Activated effector memory CD4-positive, alpha-beta T cell treated with anti-CD3 and anti-CD28 coated beads, Interleukin-2, amount 50 U/mL, for 16 hours (primary cell): ENCODE measurements at regions not wholly inside any gene's neighbourhood (a gene's known extent, or its start where the extent isn't known, plus 50 kb on each side); places are given as distances from the start of the nearest gene placed in this dataset.
"Not testable (repeated sequence)": the region's sequence is repeated elsewhere in the genome, so short reads cannot be mapped to it uniquely, and the experiment has no call there.

ENCODE experiments used
- DNase-seq: peaks from one replicate; pipeline ENCODE4 v3.0.0-alpha.2; 2020

DNA sequence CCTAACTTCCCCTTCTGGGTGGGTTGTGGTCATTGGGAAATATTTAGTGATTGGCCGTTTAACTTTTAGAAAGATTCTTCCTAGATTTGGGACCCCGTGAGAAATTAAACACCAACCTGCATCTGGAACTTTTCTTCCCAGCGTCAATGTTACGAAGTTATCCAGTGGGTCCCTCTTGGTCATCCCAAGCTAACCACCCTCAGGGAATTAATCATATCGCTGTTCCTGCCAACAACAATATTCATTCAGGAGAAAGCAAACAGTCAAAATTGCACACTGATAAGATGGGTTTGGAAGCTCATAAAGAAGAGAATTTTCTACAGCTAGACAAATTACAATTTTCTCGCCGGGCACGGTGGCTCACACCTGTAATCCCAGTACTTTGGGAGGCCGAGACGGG, 121.2 kb upstream of the STX18 start:
- DNase-seq, result no peak

DNA sequence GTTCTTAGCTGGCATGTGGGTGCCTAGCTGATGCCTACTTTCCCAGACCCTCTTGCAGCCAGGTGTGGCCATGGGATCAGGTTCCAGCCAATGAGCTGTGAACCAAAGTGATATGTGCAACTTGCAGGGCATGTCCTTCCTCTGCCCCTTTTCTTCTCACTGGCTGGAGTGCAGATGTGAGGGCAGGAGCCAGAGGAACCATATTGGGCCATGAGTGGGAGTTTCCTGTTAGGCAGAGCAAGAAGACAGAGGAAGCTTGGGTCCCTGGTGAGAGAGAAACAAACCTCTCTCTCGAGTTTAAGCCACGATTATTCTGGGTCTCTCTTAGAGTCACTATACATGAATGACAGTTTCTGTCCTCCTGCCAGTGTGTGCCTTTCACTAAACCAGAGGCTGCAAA, 120.4 kb upstream of the STX18 start:
- DNase-seq, result no peak

DNA sequence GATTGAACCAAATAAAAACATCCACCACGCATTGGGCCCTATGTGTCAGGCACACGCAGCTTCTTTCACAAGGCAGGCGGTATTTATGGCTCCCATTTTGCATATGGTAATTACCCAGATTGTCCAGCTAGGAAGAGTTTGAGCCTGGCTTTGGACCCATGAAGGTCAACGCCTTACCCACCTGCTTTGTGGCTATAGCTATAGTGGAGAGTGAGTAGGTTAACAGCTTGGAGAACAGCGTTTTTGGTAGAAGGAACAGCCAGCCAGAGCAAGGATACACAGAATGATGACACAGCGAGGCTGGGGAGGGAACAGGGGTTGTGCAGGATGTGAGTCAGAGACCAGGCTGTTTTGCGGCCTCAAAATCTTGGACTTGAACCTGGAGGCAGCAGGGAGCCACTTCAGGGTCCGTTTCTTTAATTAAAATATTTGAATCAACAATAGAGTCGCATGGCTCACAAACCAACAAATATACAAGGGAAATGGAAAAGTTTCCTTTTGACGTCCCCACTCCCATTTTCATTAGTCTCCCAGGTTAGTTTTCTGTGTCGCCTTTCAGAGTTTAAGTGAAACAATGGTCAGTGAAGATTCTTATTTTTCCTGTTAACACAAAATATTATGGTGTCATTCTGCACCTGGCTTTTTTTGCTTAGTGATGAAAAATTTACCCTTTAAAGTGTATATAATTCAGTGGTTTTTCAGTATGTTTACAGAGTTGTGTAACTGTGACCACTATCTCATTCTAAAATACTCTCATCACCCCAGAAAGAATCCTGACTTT, 118.2 kb upstream of the STX18 start:
- no peak for DNase-seq

DNA sequence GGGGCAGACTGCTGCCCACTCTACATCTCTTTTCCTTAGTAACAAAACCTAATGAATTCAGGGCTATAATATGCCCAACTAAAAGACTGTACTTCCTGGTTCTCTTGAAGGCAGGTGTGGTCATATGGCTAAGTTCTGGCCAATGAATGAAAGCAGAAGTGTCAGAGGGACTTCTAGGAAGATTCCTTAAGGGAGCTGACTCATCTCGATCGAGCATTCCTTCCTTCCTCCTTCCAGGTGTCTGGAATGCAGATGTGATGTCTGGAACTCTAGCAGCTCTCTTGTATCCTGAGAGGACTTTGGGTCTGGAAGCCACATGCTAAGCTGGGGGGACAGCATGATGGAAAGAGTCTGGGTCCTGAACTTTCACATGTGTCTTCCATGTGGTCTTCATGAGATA, 116.2 kb upstream of the STX18 start:
- DNase-seq, result no peak

DNA sequence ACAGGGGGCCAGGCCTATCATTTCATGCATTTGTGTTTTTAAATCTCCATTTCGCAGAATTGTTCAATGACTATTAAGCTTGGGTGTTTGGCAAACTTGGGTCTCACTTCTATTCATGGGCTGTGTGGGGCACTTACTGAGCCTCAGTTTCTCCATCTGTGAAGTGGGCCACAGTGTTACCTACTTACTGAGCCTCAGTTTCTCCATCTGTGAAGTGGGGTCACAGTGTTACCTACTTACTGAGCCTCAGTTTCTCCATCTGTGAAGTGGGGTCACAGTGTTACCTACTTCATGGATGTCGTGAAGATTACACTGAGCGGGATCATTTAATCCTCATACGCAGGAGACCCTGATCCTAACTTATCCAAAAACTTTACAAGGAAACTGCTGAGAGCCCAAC, 115.1 kb upstream of the STX18 start:
- DNase-seq, result no peak

DNA sequence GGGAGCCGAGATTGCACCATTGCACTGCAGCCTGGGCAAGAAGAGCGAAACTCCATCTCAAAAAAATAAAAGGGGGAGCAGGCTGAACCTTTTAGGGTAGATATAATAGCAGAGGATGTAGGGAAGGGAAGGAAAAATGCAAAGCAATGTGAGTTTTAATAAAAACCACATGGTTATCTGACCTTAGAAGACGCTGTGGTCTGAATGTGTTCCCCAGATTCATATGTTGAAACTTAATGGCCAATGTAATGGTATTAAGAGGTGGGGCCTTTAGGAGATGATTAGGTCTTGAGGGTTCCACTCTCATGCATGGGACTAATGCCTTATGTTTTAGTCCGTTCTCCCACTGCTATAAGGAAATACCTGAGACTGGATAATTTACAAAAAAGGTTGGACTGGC, 114.1 kb upstream of the STX18 start:
- DNase-seq, result no peak

DNA sequence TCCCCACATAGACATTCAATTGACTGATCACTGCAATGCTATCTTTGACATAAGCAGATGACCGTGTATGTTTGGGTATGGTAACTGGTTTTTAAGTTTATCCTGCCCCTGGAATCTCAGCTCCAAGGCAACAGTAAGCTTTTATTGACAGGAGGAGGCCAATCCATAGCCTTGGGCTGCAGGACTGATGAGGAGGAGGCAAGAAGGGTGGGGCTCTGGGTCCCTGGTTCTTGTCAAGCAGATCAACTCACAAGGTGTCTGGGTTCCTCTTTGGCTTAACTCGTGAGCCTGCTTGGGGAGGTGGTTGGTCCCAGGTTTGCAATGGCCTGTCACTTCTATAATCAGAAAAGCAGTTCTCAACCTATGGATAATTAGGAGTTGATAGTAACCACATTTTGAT, 113.2 kb upstream of the STX18 start:
- no peak for DNase-seq

DNA sequence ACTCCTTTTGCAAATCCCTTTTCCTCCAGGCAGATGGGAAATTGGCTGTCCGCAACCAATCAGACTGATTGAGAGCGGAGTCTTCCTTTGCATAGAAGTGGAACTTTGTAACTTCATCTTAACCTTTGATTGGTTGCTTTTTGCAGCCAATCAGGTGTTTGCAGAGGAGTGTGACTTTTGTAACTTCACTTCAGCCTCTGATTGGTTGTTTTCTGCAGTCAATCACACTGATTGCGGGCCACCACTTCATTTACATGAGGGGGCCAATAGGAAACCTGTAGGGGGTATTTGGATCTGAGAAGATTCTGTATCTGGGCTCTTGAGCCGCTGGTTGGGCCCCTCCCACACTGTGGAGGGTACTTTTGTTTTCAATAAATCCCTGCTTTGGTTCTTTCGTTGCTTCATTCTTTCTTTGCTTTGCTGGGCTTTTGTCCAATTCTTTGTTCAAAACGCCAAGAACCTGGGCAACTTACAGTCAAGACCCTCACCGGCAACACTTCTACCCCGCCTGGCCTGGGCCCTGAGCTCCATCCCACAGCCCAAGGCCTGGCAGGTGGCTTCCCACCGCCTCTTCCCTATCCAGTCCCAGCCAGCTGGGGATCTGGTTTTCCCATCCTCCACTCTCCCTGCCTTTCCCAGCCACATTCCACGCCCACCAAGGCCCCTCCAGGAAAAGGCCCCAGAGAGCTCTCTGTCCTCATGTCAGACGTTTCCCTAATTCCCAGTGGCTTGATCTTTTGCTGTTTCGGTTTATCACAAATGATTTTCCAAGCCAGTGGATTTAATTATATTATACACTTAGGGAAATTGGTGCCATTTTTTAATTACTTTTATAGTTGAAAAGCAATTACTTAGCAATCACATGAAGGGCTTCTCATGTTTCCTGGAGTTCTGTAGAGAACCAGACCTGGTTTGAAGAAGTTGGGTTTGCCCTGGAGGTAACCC, 110.2 kb upstream of the STX18 start:
- DNase-seq, result no peak

DNA sequence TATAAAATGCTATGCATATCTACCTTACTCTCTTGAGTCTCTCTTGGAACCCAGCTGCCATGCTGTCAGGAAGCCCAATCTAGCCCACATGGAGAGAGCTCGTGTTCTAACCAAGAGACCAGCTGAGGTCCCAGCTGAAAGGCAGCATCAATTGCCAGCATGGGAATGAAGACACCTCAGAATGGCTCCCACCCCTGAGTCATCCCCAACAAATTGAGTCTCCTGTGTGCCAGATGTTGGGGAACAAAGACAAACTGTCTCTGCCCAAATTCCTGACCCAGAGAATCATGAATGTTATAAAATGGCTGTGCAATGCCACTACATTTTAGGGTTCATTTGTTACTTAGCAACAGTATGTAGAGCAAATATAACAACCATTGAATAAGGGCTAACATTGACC, 105.2 kb upstream of the STX18 start:
- no peak for DNase-seq

DNA sequence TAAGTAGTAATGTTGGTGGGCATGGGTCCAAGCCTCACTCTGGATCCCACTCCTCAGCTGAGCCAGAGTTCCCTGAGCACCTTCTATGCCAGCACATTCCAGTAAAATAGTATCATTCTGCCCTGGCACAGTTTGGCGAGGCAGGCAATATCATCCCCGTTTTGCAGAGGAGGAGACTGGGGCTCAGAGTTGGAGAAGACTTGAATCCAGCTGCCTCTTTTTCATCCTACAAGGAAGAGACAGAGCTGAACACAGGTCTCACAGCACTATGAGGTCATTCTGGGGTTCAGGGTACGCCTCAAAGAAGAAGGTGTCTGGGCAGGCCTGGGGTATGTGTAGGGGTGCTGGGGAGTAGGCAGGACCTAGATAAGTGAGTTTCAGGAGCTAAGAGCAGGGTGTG, 103.9 kb upstream of the STX18 start:
- no peak for DNase-seq

DNA sequence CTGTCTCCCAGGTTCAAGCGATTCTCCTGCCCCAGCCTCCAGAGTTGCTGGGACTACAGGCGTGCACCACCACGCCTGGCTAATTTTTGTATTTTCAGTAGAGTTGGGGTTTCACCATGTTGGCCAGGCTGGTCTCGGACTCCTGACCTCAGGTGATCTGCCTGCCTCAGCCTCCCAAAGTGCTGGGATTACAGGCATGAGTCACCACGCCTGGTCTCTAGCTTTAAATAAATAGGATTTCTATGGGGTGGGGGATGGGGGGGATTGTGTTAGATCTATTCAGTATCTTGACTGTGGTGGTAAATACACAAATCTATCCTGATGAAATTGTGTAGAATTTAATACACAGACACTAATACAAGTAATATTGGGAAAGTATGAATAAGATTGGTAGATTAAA, 102.4 kb upstream of the STX18 start:
- not testable (repeated sequence) for DNase-seq

DNA sequence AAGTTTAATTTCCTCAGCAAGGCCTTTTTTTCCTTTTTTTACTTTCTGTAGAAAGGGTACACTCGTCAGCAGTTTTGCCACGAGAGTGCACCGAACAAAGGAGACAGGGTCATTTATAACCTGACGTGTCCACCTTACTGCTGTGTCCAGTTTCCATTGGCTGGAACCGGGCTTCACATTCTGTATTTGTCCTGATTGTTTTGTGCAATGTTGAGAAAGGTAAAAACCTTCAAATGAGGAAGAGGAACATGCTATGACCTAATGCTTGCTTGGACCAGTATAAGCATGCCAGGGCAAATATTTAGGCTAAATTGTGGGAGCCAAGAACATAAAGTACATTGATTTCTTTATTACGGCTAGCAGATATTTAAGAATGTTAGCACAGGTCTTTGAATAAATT, 101.9 kb upstream of the STX18 start:
- not testable (repeated sequence) for DNase-seq

DNA sequence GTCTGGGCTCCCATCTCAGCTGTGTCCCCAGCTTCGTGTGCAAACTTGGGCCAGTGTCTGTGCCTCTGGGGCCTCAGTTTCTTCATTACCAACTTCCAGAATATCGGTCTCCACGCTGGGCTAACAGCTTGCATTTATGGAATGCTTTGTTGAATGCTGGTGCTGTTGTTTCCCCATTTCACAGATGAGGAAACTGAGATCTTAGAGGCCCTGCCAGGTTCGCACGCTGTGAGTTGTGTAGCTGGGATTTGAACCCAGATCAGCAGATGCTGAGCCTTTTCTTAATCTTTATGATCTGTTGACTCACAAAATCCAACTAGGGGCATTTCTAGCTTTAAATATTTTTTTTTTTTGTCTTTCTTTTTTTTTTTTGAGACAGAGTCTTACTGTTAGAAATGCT, 101.5 kb upstream of the STX18 start:
- no peak for DNase-seq

DNA sequence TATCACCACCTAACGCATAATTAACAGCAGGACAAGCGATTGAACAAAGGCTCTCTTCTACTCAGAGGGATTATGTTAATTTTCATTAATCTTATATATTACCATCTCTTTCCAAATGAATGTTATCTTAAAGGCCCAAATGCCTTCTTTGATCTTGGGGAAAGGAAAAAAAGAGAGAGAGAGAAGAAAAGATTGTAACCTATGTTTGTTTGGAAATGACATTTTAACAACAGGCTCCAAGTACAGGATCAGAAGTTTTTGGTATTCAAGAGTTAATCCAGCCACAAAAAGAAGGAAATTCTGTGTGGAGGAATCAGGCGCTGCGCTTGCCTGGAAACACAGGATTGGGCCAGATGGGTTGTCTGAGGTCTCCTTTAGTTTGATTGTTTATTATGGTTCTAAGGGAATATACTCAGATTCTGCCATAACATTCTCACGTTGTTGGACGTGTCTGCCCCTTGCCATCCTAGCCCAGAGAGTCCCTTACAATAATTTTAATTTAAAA, 100.7 kb upstream of the STX18 start:
- no peak for DNase-seq

DNA sequence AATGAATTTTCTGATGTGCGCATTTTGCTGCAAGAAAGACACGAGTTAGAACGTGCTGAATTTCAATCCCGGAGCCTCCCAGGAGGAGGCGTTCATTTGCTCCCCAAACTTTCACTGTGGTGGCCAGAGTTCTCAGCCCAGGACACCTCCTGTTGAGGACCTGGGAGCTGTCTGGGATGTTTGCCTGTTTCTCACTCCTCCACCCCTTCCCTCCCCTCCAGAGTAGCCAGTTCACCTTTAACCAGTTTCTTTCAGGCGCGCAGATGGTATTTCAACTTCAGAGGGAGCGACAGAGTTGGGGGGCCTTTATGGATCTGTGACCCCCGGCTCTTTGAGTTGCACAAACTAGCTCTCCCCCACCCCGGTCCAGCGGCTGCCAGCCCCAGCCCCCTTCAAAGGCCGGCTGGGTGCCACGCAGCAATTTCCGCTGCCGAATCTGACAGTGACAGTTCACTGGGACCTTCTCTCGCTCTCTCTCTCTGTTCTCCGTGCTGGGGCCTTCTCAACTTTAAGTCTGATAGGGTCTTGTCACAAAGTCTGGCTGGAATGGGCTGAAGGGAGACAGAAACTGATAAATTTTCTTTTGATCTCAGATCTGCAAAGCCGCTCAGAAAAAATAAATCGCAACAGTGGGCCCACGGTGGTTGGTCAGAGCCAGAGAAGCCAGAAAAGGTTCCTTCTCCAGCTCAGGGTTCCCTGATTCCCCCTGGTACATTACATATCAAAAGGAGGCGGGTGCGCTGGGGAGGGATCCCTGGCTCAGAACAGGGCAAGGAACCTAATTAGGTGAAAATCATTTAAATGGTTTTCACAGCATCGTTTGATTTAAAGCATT, 100.0 kb upstream of the STX18 start:
- DNase-seq, result no peak

DNA sequence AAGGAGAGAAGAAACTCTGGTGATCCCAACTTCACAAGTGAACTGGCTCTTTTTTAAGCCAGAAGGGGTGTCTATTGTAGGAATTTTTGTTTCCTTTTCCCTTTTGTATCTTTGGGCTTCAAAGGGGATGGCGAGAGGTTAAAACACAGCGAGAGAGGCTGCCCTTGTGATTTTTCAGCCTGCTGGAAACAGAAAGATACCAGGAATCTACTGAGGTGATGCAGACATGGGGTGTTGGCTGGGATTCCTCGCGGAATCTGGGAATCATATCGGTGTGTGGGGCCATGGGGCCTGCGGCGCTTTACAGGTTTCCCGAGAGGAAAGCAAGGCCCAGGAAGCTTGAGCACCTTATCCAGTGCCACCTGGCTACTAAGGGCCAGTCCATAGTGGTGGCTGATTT, 99.4 kb upstream of the STX18 start:
- DNase-seq, result no peak

DNA sequence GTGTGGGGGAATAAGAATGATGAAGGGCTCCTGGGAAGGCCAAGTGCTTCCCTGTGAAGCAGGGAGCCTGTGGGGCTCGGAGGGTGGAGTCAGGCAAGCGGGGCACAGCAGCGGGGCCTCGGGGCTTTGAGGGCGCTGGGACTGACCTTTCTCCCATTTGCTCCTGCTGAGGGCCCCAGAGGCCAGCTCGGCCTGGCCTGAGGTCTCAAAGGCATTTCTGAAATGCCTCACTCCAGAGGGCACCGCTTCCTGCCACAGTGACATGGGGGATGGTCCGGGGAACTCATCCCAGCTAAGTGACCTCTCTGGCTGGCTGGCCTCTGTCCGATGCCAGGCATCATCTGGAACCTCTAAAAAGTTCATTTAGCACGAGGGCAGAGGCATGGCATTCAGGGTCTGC, 98.8 kb upstream of the STX18 start:
- DNase-seq, result no peak

DNA sequence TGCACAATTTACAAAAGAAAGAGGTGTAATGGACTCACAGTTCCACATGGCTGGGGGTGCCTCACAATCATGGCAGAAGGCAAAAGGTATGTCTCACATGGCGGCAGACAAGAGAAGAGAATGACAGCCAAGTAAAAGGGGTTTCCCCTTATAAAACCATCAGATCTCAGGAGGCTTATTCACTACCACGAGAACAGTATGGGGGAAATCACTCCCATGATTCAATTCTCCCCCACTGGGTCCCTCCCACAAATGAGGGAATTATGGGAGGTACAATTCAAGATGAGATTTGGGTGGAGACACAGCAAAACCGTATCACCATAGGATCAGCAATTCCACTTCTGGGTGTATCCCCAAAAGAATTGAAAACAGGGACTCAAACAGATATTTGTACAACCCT, 97.5 kb upstream of the STX18 start:
- DNase-seq, result no peak

DNA sequence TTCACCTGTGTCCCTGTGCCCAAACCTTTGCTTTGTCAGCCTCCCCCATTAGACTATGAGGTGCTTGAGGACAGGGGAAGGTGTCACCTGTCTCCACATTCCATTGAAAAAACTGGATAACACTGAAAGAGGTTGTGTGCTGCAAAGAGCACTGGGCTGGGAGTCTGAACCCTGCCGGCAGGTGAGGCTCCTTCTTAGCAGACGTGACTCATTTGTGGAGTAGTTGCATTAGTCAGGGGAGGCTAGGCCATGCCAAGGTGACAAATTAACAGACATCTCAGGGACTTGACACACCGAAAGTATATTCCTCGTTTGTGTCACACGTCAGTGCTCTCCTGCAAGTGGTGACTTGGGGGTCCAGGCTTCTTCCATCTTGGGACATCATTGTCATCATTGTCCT, 95.9 kb upstream of the STX18 start:
- DNase-seq, result no peak

DNA sequence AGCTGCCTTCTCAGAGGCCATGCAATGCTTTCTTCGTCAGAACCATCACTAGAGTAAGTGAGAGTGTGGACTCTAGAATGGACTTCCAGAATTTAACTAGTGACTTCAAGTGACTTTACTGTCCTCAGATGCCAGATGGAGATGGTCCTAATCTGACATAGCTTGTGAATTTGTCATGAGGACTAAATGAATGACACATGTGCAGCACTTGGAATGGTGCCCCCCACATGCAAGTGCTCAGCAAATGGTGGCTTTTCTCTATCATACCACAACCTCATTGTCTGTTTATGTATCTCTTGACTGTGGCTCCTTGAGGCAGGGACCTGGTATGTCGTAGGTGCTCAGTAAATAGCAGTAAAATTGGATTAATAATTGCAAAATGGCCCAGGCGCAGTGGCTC, 91.6 kb upstream of the STX18 start:
- DNase-seq, result no peak

DNA sequence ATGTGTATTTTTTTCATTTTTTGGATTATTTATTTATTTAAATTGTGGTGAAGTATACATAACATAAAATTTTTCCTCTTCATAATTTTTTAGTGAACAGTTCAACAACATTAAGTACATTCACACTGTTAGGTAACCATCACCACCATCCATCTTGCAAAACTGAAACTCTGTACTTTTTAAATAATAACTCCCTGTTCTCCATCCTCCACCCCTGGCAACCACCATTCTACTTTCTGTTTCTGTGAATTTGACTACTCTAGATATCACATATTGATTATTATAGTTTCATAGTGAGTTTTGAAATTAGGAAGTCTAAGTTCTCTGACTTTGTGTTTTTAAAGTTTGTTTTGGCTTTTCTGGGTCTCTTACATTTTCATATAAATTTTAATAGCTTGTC, 89.3 kb upstream of the STX18 start:
- no peak for DNase-seq

DNA sequence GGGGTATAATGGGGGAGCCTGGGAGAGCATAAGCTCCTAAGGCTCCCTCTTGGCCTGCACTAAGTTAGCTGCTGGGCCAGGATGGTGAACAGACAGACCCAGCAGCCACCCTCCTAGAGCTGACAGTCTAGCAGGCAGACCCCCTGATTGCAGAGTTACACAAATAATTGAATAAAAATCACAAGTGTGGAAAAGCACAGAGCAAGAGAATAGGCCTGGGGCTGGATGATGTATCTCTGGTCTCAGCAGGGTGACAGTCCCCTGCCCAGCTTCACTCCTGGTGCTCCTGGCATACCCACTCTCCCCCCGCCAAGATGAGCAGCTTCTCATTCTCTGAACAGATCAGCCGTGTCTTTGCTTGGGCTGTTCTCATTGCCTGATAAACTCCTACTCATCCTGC, 86.1 kb upstream of the STX18 start:
- DNase-seq, result no peak

DNA sequence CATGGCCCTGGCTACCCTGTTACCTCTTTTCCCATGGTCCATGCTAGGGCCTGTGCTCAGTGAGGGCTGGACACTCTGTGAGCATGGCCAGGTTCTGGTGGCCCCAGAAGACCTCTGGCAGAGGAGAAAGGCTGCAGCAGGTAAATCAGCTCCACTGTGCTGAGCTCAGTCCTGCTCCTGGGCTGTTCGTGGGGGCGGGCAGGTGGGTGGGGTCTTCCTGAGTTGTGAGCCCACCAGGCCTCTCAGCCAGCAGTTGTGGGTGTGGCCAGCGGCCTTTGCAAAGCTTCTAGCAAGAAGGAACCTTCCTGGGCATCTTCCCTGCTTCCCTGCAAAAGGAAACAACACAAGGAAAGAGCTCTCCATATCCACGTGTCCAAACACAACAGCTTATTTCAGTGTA, 85.3 kb upstream of the STX18 start:
- DNase-seq, result no peak
